GM19455 (cell line): ENCODE measurements at regions not wholly inside any gene's neighbourhood (a gene's known extent, or its start where the extent isn't known, plus 50 kb on each side); places are given as distances from the start of the nearest gene placed in this dataset.

Experiments
- ATAC-seq: cut with Tn5 transposase; IDR thresholded peaks from one replicate; pipeline ENCODE4 v1.9.1; 2021; ENCODE audit not compliant: unreplicated experiment

DNA sequence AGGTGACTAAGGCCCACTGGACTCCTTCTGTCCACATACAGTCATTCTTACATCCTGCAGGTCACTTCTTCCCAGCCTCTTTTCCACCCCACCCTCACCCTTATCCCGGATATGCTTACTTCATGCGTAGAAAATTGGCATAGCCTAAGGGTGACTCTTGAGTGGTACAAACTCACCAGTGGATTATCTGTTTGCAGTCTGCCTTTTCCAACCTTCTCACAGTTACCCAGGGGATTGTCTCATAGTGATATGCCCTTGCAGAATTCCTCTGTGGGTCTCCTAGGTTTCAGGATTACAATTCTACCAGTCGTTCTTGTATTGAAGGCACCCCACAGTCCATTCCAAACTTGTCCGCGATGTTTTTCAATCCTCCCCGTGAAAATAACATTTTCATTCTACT, 752.9 kb upstream of the HS6ST1 start:
- ATAC-seq, result no peak

DNA sequence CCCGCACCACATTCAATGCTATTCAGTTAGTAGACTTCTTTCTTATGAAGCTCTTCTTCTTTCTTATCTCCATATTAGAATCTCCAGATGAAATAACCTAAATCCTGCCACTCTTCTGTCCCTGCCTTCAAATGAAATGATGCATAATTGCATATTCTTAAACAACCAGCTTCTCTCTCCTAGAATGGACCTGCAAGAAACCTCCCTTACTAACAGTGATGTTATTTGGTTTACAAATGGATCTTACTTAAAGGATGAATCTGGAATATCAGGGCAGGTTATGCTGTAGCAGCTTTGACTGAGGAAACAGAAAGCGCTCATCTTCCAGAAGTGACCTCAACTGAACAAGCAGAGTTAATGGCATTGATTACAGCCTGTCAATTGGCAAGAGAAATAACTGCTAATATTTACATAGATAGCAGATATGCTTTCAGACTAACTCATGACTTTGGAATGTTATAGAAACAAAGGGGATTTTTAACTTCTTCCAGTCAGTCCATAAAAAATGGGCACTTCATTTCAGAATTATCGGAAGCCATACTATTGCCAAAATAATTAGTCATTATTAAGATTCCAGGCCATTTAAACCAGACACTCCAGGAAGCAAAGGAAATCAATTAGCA, 755.7 kb upstream of the HS6ST1 start:
- ATAC-seq, result no peak

DNA sequence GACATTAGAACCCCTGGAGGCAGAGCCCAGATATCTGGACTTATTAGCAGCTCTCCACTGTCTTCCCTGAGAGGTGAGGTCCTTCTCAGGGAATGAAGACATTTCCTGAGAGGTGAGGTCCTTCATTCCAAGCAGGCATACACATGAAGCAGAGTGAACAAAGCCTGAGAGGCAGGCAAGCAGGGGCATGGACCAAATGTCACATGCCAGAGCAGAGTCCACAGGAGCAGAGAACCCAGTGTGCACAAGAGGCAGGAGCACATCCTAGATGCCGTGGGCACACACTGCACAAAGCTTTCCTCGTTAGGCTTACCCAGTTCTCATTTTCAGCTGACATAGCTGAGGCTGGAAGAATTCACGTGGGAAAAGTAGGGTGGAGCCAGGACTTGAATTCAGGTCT, 759.9 kb upstream of the HS6ST1 start:
- ATAC-seq, result no peak

DNA sequence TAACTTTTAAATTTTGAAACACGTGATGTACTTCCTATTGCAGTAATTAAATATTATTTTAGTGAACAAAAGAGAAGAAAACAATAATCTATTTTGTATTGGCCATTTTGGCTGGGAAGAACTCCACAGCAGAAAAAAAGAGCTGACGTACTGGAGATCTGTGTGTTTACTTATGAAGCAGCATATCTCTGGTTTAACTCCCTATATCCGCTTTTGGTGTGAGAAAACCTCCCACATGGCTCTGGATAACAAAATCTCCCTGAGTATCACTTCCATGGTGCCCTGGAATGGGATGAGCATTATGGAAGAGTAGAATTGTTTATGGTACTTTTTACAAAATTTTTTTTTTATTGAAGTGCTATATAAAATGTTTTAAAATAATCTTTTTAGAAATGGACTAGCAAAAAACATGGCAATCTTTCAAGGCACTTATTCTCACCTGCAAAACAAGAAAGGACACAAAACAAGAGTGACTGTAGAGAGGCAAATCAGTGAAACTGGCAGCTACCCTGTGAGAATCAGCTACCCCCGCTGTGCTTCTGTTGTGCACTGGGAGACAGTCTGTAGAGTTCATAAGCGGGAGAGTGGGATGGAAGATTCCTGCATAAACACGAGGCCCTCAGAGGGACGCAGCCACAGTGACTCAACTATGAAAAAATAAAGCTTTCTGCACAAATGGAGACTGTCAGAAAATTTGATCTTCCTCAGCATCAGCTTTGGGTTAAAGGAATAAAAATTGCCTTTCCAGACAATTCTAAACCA, 762.2 kb upstream of the HS6ST1 start:
- ATAC-seq, result no peak

- no peak for ATAC-seq
Measured at GRCh38 chr2:129085386-129085785, 766.7 kb upstream of the HS6ST1 start.

DNA sequence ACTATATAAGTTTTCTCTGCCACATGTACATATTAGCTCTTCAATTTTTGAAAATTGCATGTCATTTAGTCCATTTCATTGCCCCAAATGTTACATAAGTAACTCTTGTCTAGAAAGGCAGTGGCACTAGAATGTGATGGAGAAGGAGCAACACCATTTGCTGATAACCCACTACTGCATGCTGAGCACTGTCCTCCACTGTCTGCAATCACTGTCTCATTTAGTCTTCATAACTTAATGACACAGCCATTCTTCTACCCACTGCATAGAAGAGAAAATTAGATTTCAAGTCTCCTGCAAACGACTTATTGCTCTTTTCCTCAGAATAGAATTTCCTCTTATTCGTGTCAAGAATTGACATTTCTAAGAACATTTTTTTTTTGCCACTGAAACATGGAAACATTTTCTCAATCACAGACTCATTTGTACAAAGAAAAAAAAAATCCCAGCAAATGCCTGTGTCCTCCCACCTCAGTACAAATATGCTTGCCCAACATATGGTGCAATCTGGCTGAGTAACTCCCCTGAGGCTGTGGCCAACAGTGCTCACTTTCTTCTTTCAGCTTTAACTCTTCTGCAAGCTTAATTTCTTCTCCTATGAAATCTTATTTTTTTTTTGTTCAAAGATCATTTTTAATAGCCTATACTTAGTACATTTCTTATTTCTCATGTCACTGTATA, 768.6 kb upstream of the HS6ST1 start:
- no peak for ATAC-seq

DNA sequence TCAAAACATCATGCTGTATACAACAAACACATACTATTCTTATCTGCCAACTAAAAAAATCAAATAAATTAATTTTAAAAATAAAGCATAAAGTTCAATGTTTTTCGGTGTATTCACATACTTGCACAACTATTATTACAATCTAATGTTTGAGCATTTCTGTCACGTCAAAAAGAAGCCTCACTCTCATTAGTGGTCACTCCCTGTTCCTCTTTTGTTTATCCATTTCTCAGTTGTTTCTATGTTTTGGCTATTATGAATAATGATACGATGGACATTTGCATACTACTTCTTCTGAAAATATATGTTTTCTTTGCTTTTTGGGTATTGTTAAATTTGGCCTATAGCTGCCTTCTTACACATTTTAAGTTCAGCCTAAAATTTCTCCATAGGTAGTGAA, 773.0 kb upstream of the HS6ST1 start:
- no peak for ATAC-seq

DNA sequence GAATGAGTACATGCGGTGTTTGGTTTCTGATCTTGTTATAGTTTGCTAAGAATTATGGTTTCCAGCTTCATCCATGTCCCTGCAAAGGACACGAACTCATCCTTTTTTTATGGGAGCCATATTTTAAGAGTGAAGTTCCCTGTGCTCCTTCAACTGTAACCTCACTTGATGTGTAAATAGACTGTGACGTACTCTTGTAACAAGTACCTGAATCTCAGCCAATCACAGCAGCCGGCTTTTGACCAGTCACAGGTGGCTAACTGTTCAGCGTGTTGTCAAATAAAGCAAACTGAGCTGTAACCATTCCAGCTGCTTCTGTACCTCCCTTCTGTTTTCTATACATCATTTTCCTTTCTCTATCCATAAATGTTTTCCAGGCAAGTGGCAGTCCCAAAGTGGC, 774.3 kb upstream of the HS6ST1 start:
- ATAC-seq, result no peak

- no peak for ATAC-seq
Measured at GRCh38 chr2:129101186-129101585, 782.5 kb upstream of the HS6ST1 start.

DNA sequence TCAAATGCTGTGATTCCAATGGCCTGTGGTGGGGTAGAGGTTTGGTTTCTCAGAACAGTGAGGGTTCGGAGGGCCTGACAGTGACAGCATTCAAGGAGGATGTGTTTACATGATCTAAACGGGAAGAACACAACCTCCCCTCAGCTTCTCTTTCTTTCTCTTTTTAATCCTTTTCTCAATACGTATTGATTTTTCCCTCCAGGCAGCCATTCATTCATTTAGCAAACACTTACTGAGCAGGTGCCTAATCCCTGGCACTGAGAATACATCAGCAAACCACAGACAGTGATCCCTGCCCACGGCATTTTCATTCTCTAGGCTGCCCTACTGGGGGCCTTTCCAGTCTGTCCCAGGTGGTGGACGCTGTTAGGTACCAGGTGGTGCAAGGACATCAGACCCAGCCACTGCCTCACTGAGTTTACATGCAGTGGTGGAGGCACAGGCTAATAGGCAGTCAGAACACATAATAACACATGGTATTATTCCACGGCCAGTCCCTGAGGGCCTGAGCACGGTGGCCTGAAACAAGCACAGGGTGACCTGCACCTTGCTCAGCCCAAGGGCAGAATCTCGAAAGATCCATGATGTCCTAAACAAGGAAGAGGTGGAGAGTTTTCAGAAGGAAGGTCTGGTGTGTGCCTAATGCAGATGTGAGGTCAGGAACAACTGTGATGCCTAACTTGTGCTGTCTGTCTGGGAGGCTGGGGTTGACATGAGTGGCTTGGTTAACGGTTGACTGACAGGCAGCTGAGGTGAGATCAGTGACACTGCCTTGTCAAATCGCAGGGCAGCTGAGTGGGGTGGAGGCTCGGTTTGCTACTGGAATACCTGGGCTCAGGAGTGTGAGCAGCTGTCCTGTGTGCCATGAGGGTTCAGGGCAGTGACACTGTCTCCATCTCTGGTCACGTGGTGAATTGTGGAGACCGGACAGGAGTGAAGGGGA, 785.5 kb upstream of the HS6ST1 start:
- ATAC-seq, result no peak

- ATAC-seq, result no peak
Measured at GRCh38 chr2:129112181-129112580, 793.5 kb upstream of the HS6ST1 start.

DNA sequence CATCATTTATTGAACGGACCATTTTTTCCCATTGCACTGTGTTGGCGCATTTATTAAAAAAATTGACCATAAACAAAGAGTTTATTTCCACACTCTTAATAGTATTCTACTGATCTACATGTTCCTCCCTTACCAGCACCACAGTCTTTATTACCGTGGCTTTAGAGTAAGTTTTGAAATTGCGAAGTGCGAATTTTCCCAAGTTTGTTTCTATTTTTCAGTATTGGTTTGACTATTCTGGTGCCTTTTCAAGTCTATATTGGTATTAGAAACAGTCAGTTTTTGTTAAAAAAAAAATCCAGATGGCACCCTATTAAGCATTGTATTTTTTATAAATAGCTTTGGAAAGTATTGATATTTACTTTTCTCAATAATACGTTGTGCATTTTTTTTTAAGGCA, 795.1 kb upstream of the HS6ST1 start:
- ATAC-seq, result no peak

- ATAC-seq, result no peak
Measured at GRCh38 chr2:129117434-129117833, 798.8 kb upstream of the HS6ST1 start.

DNA sequence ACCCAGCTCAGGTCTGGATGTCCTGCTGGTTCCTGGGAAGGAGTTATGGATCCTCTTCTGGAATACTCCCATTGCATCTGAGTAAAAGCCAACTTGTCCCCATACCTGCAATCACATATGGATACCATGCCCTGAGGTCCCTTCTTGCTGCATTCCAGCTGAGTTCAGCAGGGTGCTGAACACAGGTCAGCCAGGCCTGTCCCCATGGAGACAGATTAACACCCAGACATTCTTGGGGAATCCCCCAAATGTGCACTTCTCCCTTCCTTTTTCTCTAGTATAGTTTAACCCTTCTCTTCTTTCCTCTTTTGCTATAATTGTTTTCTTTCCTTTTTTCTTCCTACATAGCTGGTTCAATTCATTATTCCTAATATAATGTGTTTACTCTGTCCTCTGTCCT, 799.6 kb upstream of the HS6ST1 start:
- no peak for ATAC-seq

- no peak for ATAC-seq
Measured at GRCh38 chr2:129129087-129129486, 810.4 kb upstream of the HS6ST1 start.

GRCh38 chr2:129133692-129134641, 815.3 kb upstream of the HS6ST1 start:
- ATAC-seq, result no peak

DNA sequence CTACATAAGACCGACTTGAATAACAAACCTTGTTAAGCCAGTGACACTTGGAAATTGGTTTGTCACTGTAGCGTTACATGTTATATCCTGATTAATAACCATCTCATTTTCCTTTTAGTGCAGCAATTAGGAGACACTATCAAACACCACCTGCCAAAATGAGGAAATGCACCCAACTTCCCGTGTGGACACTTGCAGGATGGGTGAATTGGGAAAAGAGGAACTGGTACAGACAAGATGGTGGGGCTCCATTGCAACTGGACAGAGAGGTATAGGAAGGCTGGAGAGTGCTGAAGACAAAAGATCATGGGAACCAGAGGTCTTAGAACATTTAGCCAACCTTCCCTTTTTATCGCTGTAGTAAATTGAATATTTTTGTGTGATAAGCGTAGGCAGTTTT, 816.3 kb upstream of the HS6ST1 start:
- ATAC-seq, result no peak

GRCh38 chr2:129139380-129139779, 820.7 kb upstream of the HS6ST1 start:
- no peak for ATAC-seq

GRCh38 chr2:129142465-129142864, 823.8 kb upstream of the HS6ST1 start:
- ATAC-seq, result no peak
